Hindlimb muscle (tissue), 1 donor: ENCODE measurements at regions not wholly inside any gene's neighbourhood (a gene's known extent, or its start where the extent isn't known, plus 50 kb on each side); places are given as distances from the start of the nearest gene placed in this dataset.

Experiments
- DNase-seq: peaks from one replicate; pipeline ENCODE4 v3.0.0-alpha.2; 2013

- DNase-seq = no peak
Observed at GRCh38 chr5:84599964-84600363, 215.3 kb upstream of the EDIL3 start.

- DNase-seq = no peak
Observed at GRCh38 chr5:84597904-84598303, 213.2 kb upstream of the EDIL3 start.

- no peak for DNase-seq
Observed at GRCh38 chr5:84590629-84591028, 205.9 kb upstream of the EDIL3 start.

GRCh38 chr5:84589926-84590325 is 205.2 kb upstream of the EDIL3 start:
- DNase-seq = no peak

- DNase-seq = no peak
Observed at GRCh38 chr5:84585218-84585617, 200.5 kb upstream of the EDIL3 start.

- no peak for DNase-seq
Observed at GRCh38 chr5:84578226-84578625, 193.5 kb upstream of the EDIL3 start.

- DNase-seq = no peak
Observed at GRCh38 chr5:84573017-84573712, 188.5 kb upstream of the EDIL3 start.

- no peak for DNase-seq
Observed at GRCh38 chr5:84569307-84569706, 184.6 kb upstream of the EDIL3 start.

GRCh38 chr5:84568171-84568570 is 183.5 kb upstream of the EDIL3 start:
- no peak for DNase-seq

- DNase-seq = no peak
Observed at GRCh38 chr5:84565866-84566265, 181.2 kb upstream of the EDIL3 start.

- peak; percentile 23 for DNase-seq
Observed at GRCh38 chr5:84564321-84565075, 179.8 kb upstream of the EDIL3 start.

GRCh38 chr5:84550222-84550621 is 165.5 kb upstream of the EDIL3 start:
- no peak for DNase-seq

- DNase-seq = no peak
Observed at GRCh38 chr5:84549054-84549453, 164.4 kb upstream of the EDIL3 start.

GRCh38 chr5:84546686-84547085 is 162.0 kb upstream of the EDIL3 start:
- no peak for DNase-seq

GRCh38 chr5:84536797-84537196 is 152.1 kb upstream of the EDIL3 start:
- no peak for DNase-seq

GRCh38 chr5:84535281-84535680 is 150.6 kb upstream of the EDIL3 start:
- DNase-seq = no peak

- DNase-seq = no peak
Observed at GRCh38 chr5:84524491-84524890, 139.8 kb upstream of the EDIL3 start.

- DNase-seq = no peak
Observed at GRCh38 chr5:84518862-84519261, 134.2 kb upstream of the EDIL3 start.

GRCh38 chr5:84518370-84518769 is 133.7 kb upstream of the EDIL3 start:
- DNase-seq = no peak

GRCh38 chr5:84506625-84507024 is 121.9 kb upstream of the EDIL3 start:
- no peak for DNase-seq

GRCh38 chr5:84494453-84494852 is 109.8 kb upstream of the EDIL3 start:
- no peak for DNase-seq

- no peak for DNase-seq
Observed at GRCh38 chr5:84487963-84488362, 103.3 kb upstream of the EDIL3 start.

- DNase-seq = no peak
Observed at GRCh38 chr5:84480873-84481637, 96.4 kb upstream of the EDIL3 start.

GRCh38 chr5:84478603-84479002 is 93.9 kb upstream of the EDIL3 start:
- no peak for DNase-seq
